ENCODE measurements at regions not wholly inside any gene's neighbourhood (a gene's known extent, or its start where the extent isn't known, plus 50 kb on each side); places are given as distances from the start of the nearest gene placed in this dataset.

DNA sequence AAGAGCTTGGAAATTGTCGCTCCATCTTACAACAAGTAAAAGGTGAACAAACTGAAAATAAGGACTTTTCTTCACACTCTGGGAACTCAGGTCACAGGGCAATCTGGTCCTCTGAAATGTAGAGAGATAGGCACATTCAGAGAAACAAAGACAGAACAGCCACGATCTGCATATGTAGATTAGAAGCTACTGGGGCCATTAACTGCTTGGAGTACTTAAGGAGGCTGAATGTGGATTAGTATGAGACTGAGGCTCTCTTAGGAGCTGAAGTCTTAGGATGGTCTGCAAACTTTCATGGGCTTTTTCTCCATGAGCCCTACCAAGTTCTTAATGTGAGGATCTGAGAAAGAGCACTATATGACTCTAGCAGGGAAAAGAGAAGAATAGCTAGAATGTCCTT is 265.3 kb upstream of the NXPH2 start:
- TF ChIP-seq GABPA (tag; conservative IDR thresholded peaks at IDR 0.05; ENCODE audit: low read depth): no peak
- TF ChIP-seq NRF1 (conservative IDR thresholded peaks at IDR 0.05 in 1 of 2, IDR thresholded peaks at IDR 0.05 in 1 of 2): no peak
